K562 (cell line): ENCODE measurements at regions not wholly inside any gene's neighbourhood (a gene's known extent, or its start where the extent isn't known, plus 50 kb on each side); places are given as distances from the start of the nearest gene placed in this dataset.

ENCODE experiments used
- ATAC-seq: fragments of 200-7000 bp; cut with Tn5 transposase; 3 replicates; pipeline ENCODE4 v1.9.1; 2020; ENCODE audit warnings: moderate library complexity
- BruUV-seq: library from RNA; stranded (reverse); fragments of 400-500 nt; replicated peaks from 2 replicates; lab custom pipeline; 2021; lab: Mats Ljungman, UMichigan
- CTCF ChIA-PET: fragments of 300-600 bp; formaldehyde crosslinking; extraction: SDS; loops from one replicate; lab custom pipeline; 2021; ENCODE audit warnings: low intra/inter-chr PET ratio; lab: Yijun Ruan, JAX
- POLR2A ChIA-PET: fragments of 300-600, 350-650 bp; sonication (Branson Sonifier 250); formaldehyde crosslinking; extraction: SDS; loops from one replicate; lab custom pipeline; 2021; ENCODE audit warnings: antibody characterized with exemption, inconsistent platforms; lab: Yijun Ruan, JAX
- DNase-seq, 4 experiments: peaks; one replicate each; pipeline versions ENCODE4 v3.0.0 to v3.0.0-alpha.2; 2011 to 2018; ENCODE audit warnings: low spot score in 3 of 4, mixed read lengths in 3 of 4; ENCODE audit errors: extremely low read depth in 1 of 4
- FAIRE-seq: peaks from 2 replicates; lab custom pipeline; 2011; peaks lifted over from hg19 to GRCh38; lab: Jason Lieb, UNC
- H2AFZ ChIP-seq: 2 replicates; pipeline ENCODE4 v1.6.0; 2011; ENCODE audit warnings: low read depth, low read length, control low read depth, inconsistent platforms
- H3K27ac ChIP-seq: fragments of 200-600 bp; 3 replicates; pipeline ENCODE4 v1.8.0; 2011; ENCODE audit warnings: low read depth, mild to moderate bottlenecking, control low read depth, inconsistent platforms, low read length, moderate library complexity, mixed read lengths; ENCODE audit errors: extremely low read depth
- H3K27me3 ChIP-seq, 2 experiments: fragments of 300-600 bp in 1 of 2; 2 replicates in 1 of 2; 3 replicates in 1 of 2; pipeline versions ENCODE4 v1.6.0 to v1.8.0; 2011; ENCODE audit warnings: inconsistent platforms in 2 of 2, low read length in 2 of 2, mild to moderate bottlenecking in 1 of 2, mixed read lengths in 1 of 2, moderate library complexity in 1 of 2; ENCODE audit not compliant: control insufficient read depth in 2 of 2, insufficient read depth in 2 of 2
- H3K36me3 ChIP-seq: fragments of 300-600 bp; 3 replicates; pipeline ENCODE4 v1.8.0; 2011; ENCODE audit warnings: mild to moderate bottlenecking, low read length, inconsistent platforms; ENCODE audit not compliant: control insufficient read depth, insufficient read depth
- H3K4me1 ChIP-seq, 2 experiments: fragments of 200-600 bp in 1 of 2; replicated peaks in 1 of 2; 2 replicates in 1 of 2; 3 replicates in 1 of 2; pipeline versions ENCODE4 v1.5.1 to v1.8.0; 2011; ENCODE audit warnings: inconsistent platforms in 2 of 2, low read length in 2 of 2, mild to moderate bottlenecking in 1 of 2, mixed read lengths in 1 of 2, moderate library complexity in 1 of 2; ENCODE audit not compliant: control insufficient read depth in 2 of 2, insufficient read depth in 2 of 2
- H3K4me2 ChIP-seq: 2 replicates; pipeline ENCODE4 v1.6.1; 2011; ENCODE audit warnings: low read length, control low read depth, inconsistent platforms, mixed read lengths; ENCODE audit not compliant: insufficient read depth
- H3K4me3 ChIP-seq: fragments of 200-600 bp; sonication (generic), shearing (Covaris generic); 2 replicates; pipeline ENCODE4 v1.5.1; 2016; ENCODE audit warnings: control low read depth, inconsistent platforms
- H3K79me2 ChIP-seq: fragments of 200-600 bp; 3 replicates; pipeline ENCODE4 v1.8.0; 2011; ENCODE audit warnings: low read length, inconsistent platforms; ENCODE audit not compliant: control insufficient read depth, insufficient read depth
- H3K9ac ChIP-seq, 2 experiments: 2 replicates each; pipeline versions ENCODE4 v1.6.0 to v1.6.1; 2011; ENCODE audit warnings: low read depth in 2 of 2, low read length in 2 of 2, control low read depth in 1 of 2, inconsistent platforms in 1 of 2, mild to moderate bottlenecking in 1 of 2, mixed read lengths in 1 of 2; ENCODE audit not compliant: insufficient read depth in 1 of 2
- H3K9me1 ChIP-seq: one replicate; pipeline ENCODE4 v1.6.0; 2011; ENCODE audit warnings: inconsistent platforms, mild to moderate bottlenecking, low read length, moderate library complexity; ENCODE audit not compliant: control insufficient read depth, insufficient read depth
- H3K9me3 ChIP-seq: replicated peaks from 2 replicates; pipeline ENCODE4 v1.5.1; 2011; ENCODE audit warnings: low read depth, low read length, inconsistent platforms; ENCODE audit not compliant: control insufficient read depth, insufficient read depth
- H4K20me1 ChIP-seq: replicated peaks from 2 replicates; pipeline ENCODE4 v1.6.1; 2011; ENCODE audit warnings: low read length, inconsistent platforms, mixed read lengths; ENCODE audit not compliant: control insufficient read depth, insufficient read depth
- CHCHD3 ChIP-seq: fragments of 250-450 bp; sonication (Bioruptor Pico); IDR thresholded peaks from 2 replicates; pipeline ENCODE4 v2.1.2; 2022; ENCODE audit warnings: mild to moderate bottlenecking
- CUX1 ChIP-seq: fragments of 200-800 bp; sonication (Bioruptor generic); IDR thresholded peaks from 2 replicates; pipeline ENCODE4 v1.6.1; 2016; ENCODE audit warnings: missing genetic modification characterization, missing compliant biosample characterization
- E2F4 ChIP-seq: sonication (generic); formaldehyde crosslinking; IDR thresholded peaks from 2 replicates; pipeline ENCODE4 v1.8.0; 2022; ENCODE audit warnings: mild to moderate bottlenecking, low read depth, missing genetic modification reagents
- ELF2 ChIP-seq: fragments of 250-450 bp; sonication (Bioruptor Pico); IDR thresholded peaks from 2 replicates; pipeline ENCODE4 v1.5.0; 2021; ENCODE audit warnings: mild to moderate bottlenecking
- ETV6 ChIP-seq, 3 experiments: fragments of 150-350 bp in 1 of 3; sonication (generic) in 1 of 3; formaldehyde crosslinking in 1 of 3; IDR thresholded peaks; 2 replicates each; pipeline versions ENCODE4 v1.6.1 to v1.8.0; 2014 to 2022; ENCODE audit warnings: borderline replicate concordance in 2 of 3, low read depth in 2 of 3, antibody characterized with exemption in 1 of 3, low read length in 1 of 3, mild to moderate bottlenecking in 1 of 3, missing genetic modification reagents in 1 of 3
- FOS ChIP-seq: IDR thresholded peaks from 3 replicates; pipeline ENCODE4 v1.6.1; 2011; ENCODE audit not compliant: insufficient read length; ENCODE audit errors: extremely low read depth
- FOXP1 ChIP-seq: sonication (generic); formaldehyde crosslinking; IDR thresholded peaks from 2 replicates; pipeline ENCODE4 v1.8.0; 2022; ENCODE audit warnings: mild to moderate bottlenecking, missing genetic modification reagents
- HDAC6 ChIP-seq: IDR thresholded peaks from 2 replicates; pipeline ENCODE4 v1.6.1; 2012; ENCODE audit warnings: low read depth, mild to moderate bottlenecking, control low read depth, inconsistent platforms, low read length, moderate library complexity
- PHB ChIP-seq: fragments of 250-450 bp; sonication (Bioruptor Pico); IDR thresholded peaks from 2 replicates; pipeline ENCODE4 v1.5.0; 2021
- SIRT6 ChIP-seq: IDR thresholded peaks from one replicate; pipeline ENCODE4 v1.6.1; 2012; ENCODE audit warnings: low read depth, mild to moderate bottlenecking, control low read depth, inconsistent platforms, low read length, moderate library complexity
- SRF ChIP-seq, 2 experiments: fragments of 250-450, 450-650 bp in 1 of 2; sonication (Bioruptor Pico) in 1 of 2; sonication (generic) in 1 of 2; formaldehyde crosslinking; IDR thresholded peaks; 2 replicates each; pipeline versions ENCODE4 v1.5.0 to v1.5.1; 2020 to 2022; ENCODE audit warnings: mild to moderate bottlenecking in 1 of 2, missing genetic modification reagents in 1 of 2
- TSHZ1 ChIP-seq: fragments of 250-450 bp; sonication (Bioruptor Pico); IDR thresholded peaks from 2 replicates; pipeline ENCODE4 v1.4.0; 2020; ENCODE audit warnings: mild to moderate bottlenecking, moderate library complexity
- ZNF232 ChIP-seq: sonication (generic); formaldehyde crosslinking; IDR thresholded peaks from 2 replicates; pipeline ENCODE4 v1.8.0; 2022; ENCODE audit warnings: mild to moderate bottlenecking, missing genetic modification reagents
- WGBS: fragments of 100-300 bp; shearing (Covaris generic); methylation state at CpG from one replicate; pipeline ENCODE4 v1.1.6; 2016; ENCODE audit warnings: low coverage, mixed read lengths; ENCODE audit not compliant: insufficient coverage; ENCODE audit errors: missing lambda C conversion rate; 5-methylcytosine and 5-hydroxymethylcytosine counted together
- in situ Hi-C: fragments of 300-500 bp; cut with MboI; formaldehyde crosslinking; loops from 4 replicates; pipeline ENCODE4 v1.15.0; 2018; ENCODE audit warnings: inconsistent platforms, mixed read lengths
- intact Hi-C: fragments of 100-400 bp; cut with micrococcal nuclease; formaldehyde crosslinking; loops from 2 replicates; pipeline ENCODE4 v1.14.2; 2022

- Histone ChIP-seq H3K4me1 (no peaks in the 10 kb centered on the region), H3K9me1 (no peaks in the 10 kb centered on the region), H2AFZ (no peak overlapping the region), H3K27me3 (no peaks in the 10 kb centered on the region), H3K27ac (no peak overlapping the region), H3K4me3 (no peak overlapping the region), H3K4me2 (no peak overlapping the region), H4K20me1 (no peaks in the 10 kb centered on the region), H3K36me3 (no peaks in the 10 kb centered on the region), H3K9ac (no peak overlapping the region), H3K9me3 (no peaks in the 10 kb centered on the region), H3K79me2 (no peaks in the 10 kb centered on the region)
- in situ Hi-C loops (no loop called here), intact Hi-C loops (no loop called here)
- ATAC-seq (no peak), DNase-seq (no peak), FAIRE-seq (no peak)
- TF ChIP-seq FOS (no peak), FOXP1 (no peak), TSHZ1 (no peak), ZNF232 (CRISPR knock-in tag) (no peak), ETV6 (IDR thresholded peaks at IDR 0.05; ENCODE audit: borderline replicate concordance in 1 of 2, low read depth in 2 of 2, low read length in 1 of 2) (no peak), ETV6 (CRISPR knock-in tag; IDR thresholded peaks at IDR 0.05; ENCODE audit: borderline replicate concordance) (no peak), SIRT6 (no peak), CUX1 (no peak), CHCHD3 (CRISPR knock-in tag) (no peak), E2F4 (no peak), SRF (CRISPR knock-in tag; IDR thresholded peaks at IDR 0.05) (no peak), PHB (CRISPR knock-in tag) (no peak), HDAC6 (no peak), ELF2 (no peak)
- ChIA-PET CTCF (no interaction called here), POLR2A (no interaction called here)
- no TSS peak for BruUV-seq
- 3% methylated on average over 4 of the region's 4 CpGs for WGBS
Observed at GRCh38 chr5:167351316-167351715, 940.1 kb upstream of the WWC1 start.
